Keratinocyte (primary cell): ENCODE measurements at regions not wholly inside any gene's neighbourhood (a gene's known extent, or its start where the extent isn't known, plus 50 kb on each side); places are given as distances from the start of the nearest gene placed in this dataset.

Source experiments
- EZH2 ChIP-seq: IDR thresholded peaks from one replicate; pipeline ENCODE4 v1.6.1; 2012; ENCODE audit warnings: inconsistent platforms, mild to moderate bottlenecking, low read length, moderate library complexity
- TF ChIP-seq, protein P1 (sequence below), 3 experiments: IDR thresholded peaks in 1 of 3; conservative IDR thresholded peaks in 1 of 3; optimal IDR thresholded peaks in 1 of 3; 2 replicates in 2 of 3; 3 replicates in 1 of 3; pipeline versions ENCODE3 to v1.5.1; 2011; ENCODE audit warnings: low read length in 3 of 3, mild to moderate bottlenecking in 3 of 3, moderate library complexity in 2 of 3, control low read depth in 1 of 3, inconsistent platforms in 1 of 3; ENCODE audit not compliant: insufficient read depth in 2 of 3; ENCODE audit errors: extremely low read depth in 1 of 3

DNA sequence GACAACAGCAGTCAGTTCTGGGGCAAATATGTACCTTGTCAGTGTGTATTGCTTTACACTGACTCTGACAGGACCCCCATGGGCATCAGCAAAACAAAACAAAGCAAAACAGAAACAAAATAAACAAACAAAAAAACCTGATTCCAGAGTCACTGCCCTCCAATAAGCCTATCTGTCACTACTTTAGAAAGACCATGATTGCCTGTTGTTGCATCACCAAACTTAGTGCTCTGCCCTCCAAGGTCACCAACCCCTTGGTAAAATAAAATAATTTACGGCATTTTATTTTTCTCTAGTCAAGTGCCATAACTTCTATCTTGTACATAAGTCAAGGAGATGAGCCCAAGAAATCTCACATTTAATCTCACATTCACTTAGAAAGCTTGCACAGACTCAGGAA is 120.9 kb upstream of the ADAMTS3 start:
- TF ChIP-seq, protein P1, sequence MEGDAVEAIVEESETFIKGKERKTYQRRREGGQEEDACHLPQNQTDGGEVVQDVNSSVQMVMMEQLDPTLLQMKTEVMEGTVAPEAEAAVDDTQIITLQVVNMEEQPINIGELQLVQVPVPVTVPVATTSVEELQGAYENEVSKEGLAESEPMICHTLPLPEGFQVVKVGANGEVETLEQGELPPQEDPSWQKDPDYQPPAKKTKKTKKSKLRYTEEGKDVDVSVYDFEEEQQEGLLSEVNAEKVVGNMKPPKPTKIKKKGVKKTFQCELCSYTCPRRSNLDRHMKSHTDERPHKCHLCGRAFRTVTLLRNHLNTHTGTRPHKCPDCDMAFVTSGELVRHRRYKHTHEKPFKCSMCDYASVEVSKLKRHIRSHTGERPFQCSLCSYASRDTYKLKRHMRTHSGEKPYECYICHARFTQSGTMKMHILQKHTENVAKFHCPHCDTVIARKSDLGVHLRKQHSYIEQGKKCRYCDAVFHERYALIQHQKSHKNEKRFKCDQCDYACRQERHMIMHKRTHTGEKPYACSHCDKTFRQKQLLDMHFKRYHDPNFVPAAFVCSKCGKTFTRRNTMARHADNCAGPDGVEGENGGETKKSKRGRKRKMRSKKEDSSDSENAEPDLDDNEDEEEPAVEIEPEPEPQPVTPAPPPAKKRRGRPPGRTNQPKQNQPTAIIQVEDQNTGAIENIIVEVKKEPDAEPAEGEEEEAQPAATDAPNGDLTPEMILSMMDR (optimal IDR thresholded peaks at IDR 0.05 in 1 of 3, IDR thresholded peaks at IDR 0.05 in 1 of 3, conservative IDR thresholded peaks at IDR 0.05 in 1 of 3; ENCODE audit: extremely low read depth in 1 of 3, insufficient read depth in 2 of 3, low read length in 3 of 3) = no peak
- no peak for TF ChIP-seq EZH2
